HCT116 (cell line): ENCODE measurements at regions not wholly inside any gene's neighbourhood (a gene's known extent, or its start where the extent isn't known, plus 50 kb on each side); places are given as distances from the start of the nearest gene placed in this dataset.

ENCODE experiments used
- ATAC-seq: fragments of 200-7000 bp; cut with Tn5 transposase; 2 replicates; pipeline ENCODE4 v1.9.1; 2020; ENCODE audit warnings: mild to moderate bottlenecking, moderate library complexity
- BruUV-seq: library from RNA; stranded (reverse); fragments of 400-500 nt; replicated peaks from 2 replicates; lab custom pipeline; 2021; lab: Mats Ljungman, UMichigan
- CTCF ChIA-PET: fragments of 300-600 bp; sonication (Branson Sonifier 250); formaldehyde crosslinking; loops from one replicate; lab custom pipeline; 2021; ENCODE audit warnings: antibody characterized with exemption; lab: Charles Lee
- POLR2A ChIA-PET: fragments of 300-600, 350-600 bp; sonication (Branson Sonifier 250); formaldehyde crosslinking; loops from one replicate; lab custom pipeline; 2021; ENCODE audit warnings: antibody characterized with exemption; lab: Charles Lee
- RAD21 ChIA-PET, 2 experiments: fragments of 300-600 bp; sonication (Branson Sonifier 250); formaldehyde crosslinking; loops; one replicate each; lab custom pipeline; 2023; ENCODE audit warnings: low total read pairs in 2 of 2; ENCODE audit not compliant: uncharacterized antibody in 2 of 2, unreplicated experiment in 2 of 2, low non-redundant PET in 1 of 2; lab: Charles Lee
- DNase-seq: peaks from one replicate; pipeline ENCODE4 v3.0.0-alpha.2; 2010; ENCODE audit warnings: low read depth, low spot score
- H2AFZ ChIP-seq: fragments of 200-600 bp; shearing (Covaris generic), sonication (generic); 2 replicates; pipeline ENCODE4 v1.6.1; 2017; ENCODE audit warnings: low read depth, mixed run types, mixed read lengths, antibody characterized with exemption, low read length; ENCODE audit not compliant: poor library complexity, severe bottlenecking
- H3K27ac ChIP-seq: 2 replicates; pipeline ENCODE4 v1.5.1; 2012; ENCODE audit warnings: low read depth, low read length
- H3K27me3 ChIP-seq: fragments of 200-600 bp; sonication (generic); 2 replicates; pipeline ENCODE4 v1.6.1; 2016; ENCODE audit warnings: mixed run types, low read length, mixed read lengths; ENCODE audit not compliant: insufficient read depth
- H3K36me3 ChIP-seq, 2 experiments: fragments of 200-500 bp in 1 of 2; fragments of 200-600 bp in 1 of 2; sonication (Bioruptor generic) in 1 of 2; sonication (generic) in 1 of 2; 2 replicates each; pipeline versions ENCODE4 v1.5.1 to v1.6.1; 2014 to 2016; ENCODE audit warnings: low read length in 2 of 2, inconsistent platforms in 1 of 2, mixed read lengths in 1 of 2, mixed run types in 1 of 2; ENCODE audit not compliant: insufficient read depth in 2 of 2, control insufficient read depth in 1 of 2
- H3K4me1 ChIP-seq, 2 experiments: fragments of 200-600 bp in 1 of 2; sonication (generic) in 1 of 2; 2 replicates each; pipeline versions ENCODE4 v1.5.1 to v1.6.1; 2012 to 2017; ENCODE audit warnings: low read length in 2 of 2, inconsistent platforms in 1 of 2, mild to moderate bottlenecking in 1 of 2, mixed read lengths in 1 of 2, mixed run types in 1 of 2, moderate library complexity in 1 of 2; ENCODE audit not compliant: insufficient read depth in 2 of 2, control insufficient read depth in 1 of 2
- H3K4me2 ChIP-seq: fragments of 200-600 bp; sonication (generic); 2 replicates; pipeline ENCODE4 v1.6.1; 2017; ENCODE audit warnings: mixed run types, low read length, mixed read lengths
- H3K4me3 ChIP-seq, 2 experiments: fragments of 200-600 bp in 1 of 2; sonication (generic) in 1 of 2; replicated peaks in 1 of 2; 2 replicates each; pipeline ENCODE4 v1.5.1; 2011 to 2016; ENCODE audit warnings: low read length in 2 of 2, control low read depth in 1 of 2, low read depth in 1 of 2, mild to moderate bottlenecking in 1 of 2, mixed read lengths in 1 of 2, mixed run types in 1 of 2
- H3K79me2 ChIP-seq: fragments of 200-600 bp; sonication (generic); 2 replicates; pipeline ENCODE4 v1.6.1; 2017; ENCODE audit warnings: mild to moderate bottlenecking, mixed run types, low read length, moderate library complexity, mixed read lengths; ENCODE audit not compliant: insufficient read depth
- H3K9ac ChIP-seq: fragments of 200-600 bp; sonication (generic); 2 replicates; pipeline ENCODE4 v1.6.1; 2016; ENCODE audit warnings: low read length, mixed read lengths
- H3K9me2 ChIP-seq: fragments of 200-600 bp; sonication (generic), shearing (Covaris generic); 2 replicates; pipeline ENCODE4 v1.6.1; 2017; ENCODE audit warnings: mixed run types, mild to moderate bottlenecking, moderate library complexity; ENCODE audit not compliant: insufficient read depth
- H3K9me3 ChIP-seq, 2 experiments: fragments of 200-500 bp in 1 of 2; fragments of 200-600 bp in 1 of 2; sonication (Bioruptor generic) in 1 of 2; sonication (generic) in 1 of 2; 2 replicates each; pipeline ENCODE4 v1.6.1; 2014 to 2017; ENCODE audit warnings: low read length in 2 of 2, mixed read lengths in 2 of 2, inconsistent platforms in 1 of 2, low read depth in 1 of 2, mild to moderate bottlenecking in 1 of 2, mixed run types in 1 of 2, moderate library complexity in 1 of 2; ENCODE audit not compliant: control insufficient read depth in 1 of 2, insufficient read depth in 1 of 2
- H4K20me1 ChIP-seq: fragments of 200-600 bp; sonication (generic), shearing (Covaris generic); 2 replicates; pipeline ENCODE4 v1.6.1; 2017; ENCODE audit warnings: mixed run types, mild to moderate bottlenecking, moderate library complexity; ENCODE audit not compliant: insufficient read depth
- CBX3 ChIP-seq: IDR thresholded peaks from 2 replicates; pipeline ENCODE4 v1.6.1; 2012; ENCODE audit warnings: low read depth
- CEBPB ChIP-seq: IDR thresholded peaks from 2 replicates; pipeline ENCODE4 v1.6.1; 2012; ENCODE audit warnings: low read depth
- EGR1 ChIP-seq: IDR thresholded peaks from 2 replicates; pipeline ENCODE4 v1.6.1; 2012; ENCODE audit warnings: low read depth
- EZH2phosphoT487 ChIP-seq: fragments of 200-600 bp; IDR thresholded peaks from 2 replicates; pipeline ENCODE4 v1.6.1; 2018; ENCODE audit warnings: antibody characterized with exemption, borderline replicate concordance
- FOSL1 ChIP-seq: IDR thresholded peaks from 2 replicates; pipeline ENCODE4 v1.6.1; 2012; ENCODE audit warnings: low read depth
- POLR2A ChIP-seq: IDR thresholded peaks from 2 replicates; pipeline ENCODE4 v1.7.0; 2011; ENCODE audit warnings: borderline replicate concordance; ENCODE audit not compliant: insufficient read depth, insufficient read length; ENCODE audit errors: extremely low read depth
- POLR2AphosphoS5 ChIP-seq: IDR thresholded peaks from 2 replicates; pipeline ENCODE4 v1.6.1; 2011; ENCODE audit warnings: mild to moderate bottlenecking, low read depth, low read length, moderate library complexity
- SIN3A ChIP-seq: IDR thresholded peaks from 2 replicates; pipeline ENCODE4 v1.6.1; 2012; ENCODE audit warnings: low read depth
- SP1 ChIP-seq: IDR thresholded peaks from 2 replicates; pipeline ENCODE4 v1.6.1; 2012; ENCODE audit warnings: low read depth
- SRF ChIP-seq: IDR thresholded peaks from 2 replicates; pipeline ENCODE4 v1.6.1; 2012; ENCODE audit warnings: low read depth
- TCF7L2 ChIP-seq: IDR thresholded peaks from 2 replicates; pipeline ENCODE4 v1.7.0; 2011; ENCODE audit warnings: borderline replicate concordance, inconsistent platforms; ENCODE audit not compliant: insufficient read depth, insufficient read length; ENCODE audit errors: extremely low read depth
- YY1 ChIP-seq: IDR thresholded peaks from 2 replicates; pipeline ENCODE4 v1.6.1; 2011; ENCODE audit warnings: low read length, low read depth, moderate library complexity, mild to moderate bottlenecking; ENCODE audit not compliant: insufficient replicate concordance; ENCODE audit errors: extremely low read depth
- ZBTB33 ChIP-seq: IDR thresholded peaks from 2 replicates; pipeline ENCODE4 v1.6.1; 2011; ENCODE audit warnings: mild to moderate bottlenecking, low read length, moderate library complexity; ENCODE audit not compliant: insufficient replicate concordance; ENCODE audit errors: extremely low read depth
- ZFX ChIP-seq: fragments of 450-650 bp; IDR thresholded peaks from 2 replicates; pipeline ENCODE4 v1.6.1; 2017
- ZNF274 ChIP-seq: fragments of 200-500 bp; sonication (Bioruptor generic); IDR thresholded peaks from 2 replicates; pipeline ENCODE4 v1.6.1; 2014; ENCODE audit warnings: mild to moderate bottlenecking, low read depth, low read length, inconsistent platforms
- intact Hi-C: fragments of 100-400 bp; cut with micrococcal nuclease; formaldehyde crosslinking; loops from 2 replicates; pipeline ENCODE4 v1.10.0; 2022
- TF ChIP-seq, protein P1 (sequence below), 3 experiments: fragments of 200-600 bp in 1 of 3; sonication (generic) in 1 of 3; IDR thresholded peaks in 2 of 3; conservative IDR thresholded peaks in 1 of 3; 2 replicates each; pipeline ENCODE4 v1.5.1; 2012 to 2017; ENCODE audit warnings: low read depth in 2 of 3, low read length in 2 of 3, antibody characterized with exemption in 1 of 3, borderline replicate concordance in 1 of 3, control low read depth in 1 of 3, mild to moderate bottlenecking in 1 of 3, mixed read lengths in 1 of 3, mixed run types in 1 of 3, moderate library complexity in 1 of 3; ENCODE audit not compliant: insufficient read depth in 1 of 3
- TF ChIP-seq, protein P2 (sequence below): IDR thresholded peaks from 2 replicates; pipeline ENCODE4 v1.6.1; 2012

DNA sequence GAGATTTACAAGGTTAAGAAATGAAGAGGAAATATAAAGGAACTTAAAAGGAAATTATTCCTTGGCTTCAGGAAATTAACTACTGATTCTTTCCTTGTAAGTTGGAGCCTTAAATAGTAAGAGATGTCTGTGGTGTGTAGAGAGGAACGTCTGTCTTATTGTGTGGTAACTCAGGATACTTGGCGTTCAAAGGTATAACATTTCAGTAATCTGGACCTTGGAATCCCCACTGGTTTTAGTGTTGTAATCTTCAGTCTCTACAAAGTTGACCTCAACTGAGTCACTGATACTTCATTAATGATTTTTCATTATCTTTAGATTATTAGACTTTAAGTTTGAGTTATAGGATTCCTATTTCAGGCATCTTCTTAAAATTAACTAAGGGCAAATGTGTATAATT, 79.1 kb upstream of the LSM6 start:
- intact Hi-C loops = loop anchor here (10.0 kb wide), 2 partner anchors 238 to 818 kb away; no protein-coding TSS in a partner anchor
- Histone ChIP-seq H3K4me1 (no peaks in the 10 kb centered on the region), H3K36me3 (no peaks in the 10 kb centered on the region), H3K27ac (no peak overlapping the region), H3K4me2 (no peak overlapping the region), H3K9me2 (no peaks in the 10 kb centered on the region), H4K20me1 (no peaks in the 10 kb centered on the region), H3K9me3 (no peaks in the 10 kb centered on the region), H3K79me2 (no peaks in the 10 kb centered on the region), H2AFZ (no peak overlapping the region), H3K27me3 (no peaks in the 10 kb centered on the region), H3K4me3 (no peak overlapping the region), H3K9ac (no peak overlapping the region)
- RAD21 ChIA-PET = no interaction called here
- BruUV-seq = no TSS peak
- TF ChIP-seq CEBPB = no peak
- TF ChIP-seq ZNF274 = no peak
- TF ChIP-seq ZBTB33 = no peak
- TF ChIP-seq FOSL1 = no peak
- TF ChIP-seq, protein P1, sequence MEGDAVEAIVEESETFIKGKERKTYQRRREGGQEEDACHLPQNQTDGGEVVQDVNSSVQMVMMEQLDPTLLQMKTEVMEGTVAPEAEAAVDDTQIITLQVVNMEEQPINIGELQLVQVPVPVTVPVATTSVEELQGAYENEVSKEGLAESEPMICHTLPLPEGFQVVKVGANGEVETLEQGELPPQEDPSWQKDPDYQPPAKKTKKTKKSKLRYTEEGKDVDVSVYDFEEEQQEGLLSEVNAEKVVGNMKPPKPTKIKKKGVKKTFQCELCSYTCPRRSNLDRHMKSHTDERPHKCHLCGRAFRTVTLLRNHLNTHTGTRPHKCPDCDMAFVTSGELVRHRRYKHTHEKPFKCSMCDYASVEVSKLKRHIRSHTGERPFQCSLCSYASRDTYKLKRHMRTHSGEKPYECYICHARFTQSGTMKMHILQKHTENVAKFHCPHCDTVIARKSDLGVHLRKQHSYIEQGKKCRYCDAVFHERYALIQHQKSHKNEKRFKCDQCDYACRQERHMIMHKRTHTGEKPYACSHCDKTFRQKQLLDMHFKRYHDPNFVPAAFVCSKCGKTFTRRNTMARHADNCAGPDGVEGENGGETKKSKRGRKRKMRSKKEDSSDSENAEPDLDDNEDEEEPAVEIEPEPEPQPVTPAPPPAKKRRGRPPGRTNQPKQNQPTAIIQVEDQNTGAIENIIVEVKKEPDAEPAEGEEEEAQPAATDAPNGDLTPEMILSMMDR (IDR thresholded peaks at IDR 0.05 in 2 of 3, conservative IDR thresholded peaks at IDR 0.05 in 1 of 3; ENCODE audit: borderline replicate concordance in 1 of 3, insufficient read depth in 1 of 3, low read depth in 2 of 3, low read length in 2 of 3) = no peak
- TF ChIP-seq POLR2A = no peak
- no peak for TF ChIP-seq ZFX
- TF ChIP-seq, protein P2, sequence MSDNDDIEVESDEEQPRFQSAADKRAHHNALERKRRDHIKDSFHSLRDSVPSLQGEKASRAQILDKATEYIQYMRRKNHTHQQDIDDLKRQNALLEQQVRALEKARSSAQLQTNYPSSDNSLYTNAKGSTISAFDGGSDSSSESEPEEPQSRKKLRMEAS = no peak
- TF ChIP-seq POLR2AphosphoS5 = no peak
- TF ChIP-seq TCF7L2 = no peak
- TF ChIP-seq SRF = no peak
- no peak for TF ChIP-seq EZH2phosphoT487
- TF ChIP-seq EGR1 = no peak
- TF ChIP-seq SIN3A = no peak
- TF ChIP-seq CBX3 = no peak
- no peak for TF ChIP-seq SP1
- no peak for TF ChIP-seq YY1
- ATAC-seq (no peak), DNase-seq (no peak)
- CTCF ChIA-PET = interaction anchor here (1.8 kb wide), 1 partner anchor 12 kb away, joined by 4 read pairs; no protein-coding TSS in a partner anchor
- POLR2A ChIA-PET = no interaction called here
